ENCODE measurements at regions not wholly inside any gene's neighbourhood (a gene's known extent, or its start where the extent isn't known, plus 50 kb on each side); places are given as distances from the start of the nearest gene placed in this dataset.

DNA sequence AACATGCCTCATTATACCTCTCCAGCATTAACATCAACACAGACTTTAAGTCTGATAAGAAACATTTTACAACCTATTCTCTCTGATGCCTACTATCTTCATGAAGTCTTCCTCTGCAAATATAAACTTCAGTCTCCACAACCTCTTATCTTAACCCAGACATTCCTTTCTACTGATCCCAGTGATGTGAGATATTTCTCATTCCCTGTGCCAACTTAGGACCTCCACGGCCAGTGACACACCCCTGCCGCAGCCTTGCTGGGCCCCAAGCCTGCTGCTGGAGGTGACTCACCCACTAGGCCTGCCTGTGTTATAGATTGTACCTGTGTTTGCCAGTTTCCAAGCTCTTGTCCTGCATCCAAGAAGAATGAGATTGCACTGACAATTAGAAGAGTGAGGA is 734.5 kb upstream of the CADM2 start:
- 0% methylated on average over 2 of the region's 2 CpGs for WGBS (ENCODE audit: insufficient coverage, low coverage, missing lambda C conversion rate)
- Histone ChIP-seq H3K4me2 (ENCODE audit: insufficient read depth, low read length) (no peak overlapping the region), H3K4me3 (no peak overlapping the region), H2AFZ (ENCODE audit: low read depth, low read length) (no peak overlapping the region), H3K27me3 (ENCODE audit: control insufficient read depth in 2 of 2, insufficient read depth in 2 of 2, low read length in 2 of 2) (no peaks in the 10 kb centered on the region), H3K36me3 (ENCODE audit: control insufficient read depth, insufficient read depth, low read length) (no peaks in the 10 kb centered on the region), H4K20me1 (replicated peaks; ENCODE audit: control insufficient read depth, insufficient read depth, low read length) (no peaks in the 10 kb centered on the region), H3K27ac (ENCODE audit: extremely low read depth, low read depth, low read length) (no peak overlapping the region), H3K4me1 (replicated peaks in 1 of 2; ENCODE audit: control insufficient read depth in 2 of 2, insufficient read depth in 2 of 2, low read length in 2 of 2) (no peaks in the 10 kb centered on the region; a peak in 1 of 5 replicates), H3K79me2 (ENCODE audit: control insufficient read depth, insufficient read depth, low read length) (no peaks in the 10 kb centered on the region), H3K9ac (ENCODE audit: insufficient read depth in 1 of 2, low read depth in 2 of 2, low read length in 2 of 2) (no peak overlapping the region), H3K9me1 (ENCODE audit: control insufficient read depth, insufficient read depth, low read length) (no peaks in the 10 kb centered on the region), H3K9me3 (replicated peaks; ENCODE audit: control insufficient read depth, insufficient read depth, low read depth, low read length) (no peaks in the 10 kb centered on the region)
- ATAC-seq (peak; percentile 76), FAIRE-seq (no peak), DNase-seq (ENCODE audit: extremely low read depth in 1 of 4, low spot score in 3 of 4) (peak; percentile 13 to 65 (median 16))
- POLR2A ChIA-PET, result no interaction called here
- CTCF ChIA-PET (ENCODE audit: low intra/inter-chr PET ratio), result no interaction called here
- in situ Hi-C loops (cut with MboI), result no loop called here
- intact Hi-C loops (cut with micrococcal nuclease), result no loop called here
- no TSS peak for BruUV-seq (replicated peaks)
- TF ChIP-seq ZBED1 (IDR thresholded peaks at IDR 0.05), result no peak
- TF ChIP-seq SOX6 (IDR thresholded peaks at IDR 0.05), result peak; percentile 55; the same call in 1 of the 2 replicates
- TF ChIP-seq KDM2B (CRISPR knock-in tag; IDR thresholded peaks at IDR 0.05), result no peak
- peak; percentile 52; the same call in 1 of the 2 replicates for TF ChIP-seq TCF3 (CRISPR knock-in tag; IDR thresholded peaks at IDR 0.05)
- TF ChIP-seq, protein P1, sequence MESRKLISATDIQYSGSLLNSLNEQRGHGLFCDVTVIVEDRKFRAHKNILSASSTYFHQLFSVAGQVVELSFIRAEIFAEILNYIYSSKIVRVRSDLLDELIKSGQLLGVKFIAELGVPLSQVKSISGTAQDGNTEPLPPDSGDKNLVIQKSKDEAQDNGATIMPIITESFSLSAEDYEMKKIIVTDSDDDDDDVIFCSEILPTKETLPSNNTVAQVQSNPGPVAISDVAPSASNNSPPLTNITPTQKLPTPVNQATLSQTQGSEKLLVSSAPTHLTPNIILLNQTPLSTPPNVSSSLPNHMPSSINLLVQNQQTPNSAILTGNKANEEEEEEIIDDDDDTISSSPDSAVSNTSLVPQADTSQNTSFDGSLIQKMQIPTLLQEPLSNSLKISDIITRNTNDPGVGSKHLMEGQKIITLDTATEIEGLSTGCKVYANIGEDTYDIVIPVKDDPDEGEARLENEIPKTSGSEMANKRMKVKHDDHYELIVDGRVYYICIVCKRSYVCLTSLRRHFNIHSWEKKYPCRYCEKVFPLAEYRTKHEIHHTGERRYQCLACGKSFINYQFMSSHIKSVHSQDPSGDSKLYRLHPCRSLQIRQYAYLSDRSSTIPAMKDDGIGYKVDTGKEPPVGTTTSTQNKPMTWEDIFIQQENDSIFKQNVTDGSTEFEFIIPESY (CRISPR knock-in tag; IDR thresholded peaks at IDR 0.05), result no peak
- TF ChIP-seq NFYB (IDR thresholded peaks at IDR 0.05; ENCODE audit: extremely low read depth, insufficient read length), result no peak
- no peak for TF ChIP-seq HES1 (IDR thresholded peaks at IDR 0.05; ENCODE audit: low read depth)
- TF ChIP-seq IRF1 (CRISPR knock-in tag; IDR thresholded peaks at IDR 0.05; ENCODE audit: borderline replicate concordance), result no peak
- TF ChIP-seq TAF15 (IDR thresholded peaks at IDR 0.05; ENCODE audit: low read depth, low read length), result no peak
- TF ChIP-seq E2F5 (CRISPR knock-in tag; IDR thresholded peaks at IDR 0.05), result no peak
- TF ChIP-seq CBFA2T3 (IDR thresholded peaks at IDR 0.05), result peak; percentile 91
- TF ChIP-seq, protein P2, sequence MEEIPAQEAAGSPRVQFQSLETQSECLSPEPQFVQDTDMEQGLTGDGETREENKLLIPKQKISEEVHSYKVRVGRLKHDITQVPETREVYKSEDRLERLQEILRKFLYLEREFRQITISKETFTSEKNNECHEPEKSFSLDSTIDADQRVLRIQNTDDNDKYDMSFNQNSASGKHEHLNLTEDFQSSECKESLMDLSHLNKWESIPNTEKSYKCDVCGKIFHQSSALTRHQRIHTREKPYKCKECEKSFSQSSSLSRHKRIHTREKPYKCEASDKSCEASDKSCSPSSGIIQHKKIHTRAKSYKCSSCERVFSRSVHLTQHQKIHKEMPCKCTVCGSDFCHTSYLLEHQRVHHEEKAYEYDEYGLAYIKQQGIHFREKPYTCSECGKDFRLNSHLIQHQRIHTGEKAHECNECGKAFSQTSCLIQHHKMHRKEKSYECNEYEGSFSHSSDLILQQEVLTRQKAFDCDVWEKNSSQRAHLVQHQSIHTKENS (CRISPR knock-in tag; IDR thresholded peaks at IDR 0.05), result no peak
- TF ChIP-seq, protein P3, sequence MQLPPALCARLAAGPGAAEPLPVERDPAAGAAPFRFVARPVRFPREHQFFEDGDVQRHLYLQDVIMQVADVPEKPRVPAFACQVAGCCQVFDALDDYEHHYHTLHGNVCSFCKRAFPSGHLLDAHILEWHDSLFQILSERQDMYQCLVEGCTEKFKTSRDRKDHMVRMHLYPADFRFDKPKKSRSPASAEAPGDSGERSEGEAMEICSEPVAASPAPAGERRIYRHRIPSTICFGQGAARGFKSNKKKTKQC (CRISPR knock-in tag; IDR thresholded peaks at IDR 0.05), result no peak
- no peak for TF ChIP-seq HLTF (IDR thresholded peaks at IDR 0.05)
- TF ChIP-seq, protein P4, sequence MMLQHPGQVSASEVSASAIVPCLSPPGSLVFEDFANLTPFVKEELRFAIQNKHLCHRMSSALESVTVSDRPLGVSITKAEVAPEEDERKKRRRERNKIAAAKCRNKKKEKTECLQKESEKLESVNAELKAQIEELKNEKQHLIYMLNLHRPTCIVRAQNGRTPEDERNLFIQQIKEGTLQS (IDR thresholded peaks at IDR 0.05), result peak; percentile 44; the same call in 1 of the 2 replicates
- TF ChIP-seq, protein P4 (CRISPR knock-in tag; conservative IDR thresholded peaks at IDR 0.05), result no peak
- TF ChIP-seq COPS2 (conservative IDR thresholded peaks at IDR 0.05), result no peak
- no peak for TF ChIP-seq RBM39 (optimal IDR thresholded peaks at IDR 0.05; ENCODE audit: low read depth, low read length)

Measured in K562 (cell line).